HG03520 (cell line): ENCODE measurements at regions not wholly inside any gene's neighbourhood (a gene's known extent, or its start where the extent isn't known, plus 50 kb on each side); places are given as distances from the start of the nearest gene placed in this dataset.

Experiments
- ATAC-seq: cut with Tn5 transposase; IDR thresholded peaks from one replicate; pipeline ENCODE4 v1.9.1; 2021; ENCODE audit warnings: mild to moderate bottlenecking, moderate library complexity; ENCODE audit not compliant: unreplicated experiment

GRCh38 chr18:8962855-8963635 lies 139.5 kb upstream of the NDUFV2 start:
- no peak for ATAC-seq

DNA sequence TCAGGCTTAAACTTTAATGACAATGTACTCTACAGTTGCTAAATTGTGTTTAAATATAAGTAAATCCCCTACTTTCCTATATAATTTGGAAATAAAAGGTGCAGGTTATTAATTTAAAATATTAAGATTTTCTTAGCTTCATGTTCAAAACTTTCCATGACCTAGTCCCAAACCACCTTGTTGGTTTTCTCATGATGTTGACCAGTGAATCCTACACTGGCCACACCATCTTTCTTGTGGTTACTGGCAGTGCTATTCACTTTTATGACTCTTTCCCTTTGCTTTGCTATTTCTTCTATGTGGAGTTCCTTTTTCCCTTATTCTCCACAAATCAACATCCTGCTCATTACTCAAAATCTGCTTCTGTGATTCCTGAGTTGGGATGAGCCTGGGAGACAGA lies 138.6 kb upstream of the NDUFV2 start:
- ATAC-seq, result no peak

DNA sequence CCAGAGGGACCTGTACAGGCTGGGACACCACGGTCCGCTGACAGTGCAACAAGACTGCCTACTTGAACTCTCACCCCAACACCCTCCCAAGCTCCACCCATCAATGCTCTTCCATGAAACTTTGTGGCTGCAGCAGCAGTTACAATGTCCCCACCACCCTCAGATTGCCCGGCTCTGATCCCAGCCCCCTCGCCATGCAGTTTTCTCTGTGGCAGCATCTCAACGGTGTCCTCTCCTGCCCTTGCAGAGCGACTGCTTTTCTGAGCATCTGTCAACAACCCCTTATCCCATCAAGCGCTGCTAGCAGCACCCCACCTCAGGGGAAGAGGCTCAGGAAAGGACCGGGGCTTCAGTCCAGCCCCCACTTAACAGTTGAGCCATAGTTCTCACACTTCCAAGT lies 137.1 kb upstream of the NDUFV2 start:
- ATAC-seq, result no peak

DNA sequence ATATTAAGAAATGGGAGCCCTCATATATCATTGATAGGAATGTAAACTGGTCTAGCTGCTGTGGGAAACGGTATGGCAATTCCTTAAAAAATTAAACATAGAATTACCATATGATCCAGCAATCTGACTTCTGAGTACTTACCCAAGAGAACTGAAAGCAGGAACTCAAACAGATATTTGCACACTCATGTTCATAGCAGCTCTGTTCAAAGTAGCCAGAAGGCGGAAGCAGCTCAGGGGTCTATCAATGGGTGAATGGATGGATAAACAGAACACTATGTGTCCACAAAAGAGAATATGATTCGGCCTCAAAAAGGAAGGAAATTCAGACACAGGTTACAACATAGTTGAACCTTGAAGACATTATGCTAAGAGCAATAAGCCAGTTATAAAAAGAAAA lies 135.7 kb upstream of the NDUFV2 start:
- ATAC-seq, result no peak

DNA sequence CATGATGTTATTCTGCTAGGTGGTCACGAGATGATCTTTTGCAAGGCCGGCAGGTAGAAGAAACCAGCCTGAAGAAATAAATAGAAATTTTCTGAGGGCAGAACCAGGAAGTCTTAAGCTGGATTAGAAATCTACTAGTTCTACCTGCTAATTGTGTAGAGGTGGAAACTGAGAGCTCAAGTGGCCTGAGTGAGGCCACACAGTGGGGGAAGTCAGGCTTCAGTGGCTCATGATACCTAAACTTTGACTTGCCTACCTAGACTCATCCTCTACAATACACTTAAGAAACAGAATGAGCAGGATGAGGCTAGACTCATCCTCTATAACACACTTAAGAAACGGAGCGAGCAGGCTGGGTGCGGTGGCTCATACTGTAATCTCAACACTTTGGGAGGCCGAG lies 134.9 kb upstream of the NDUFV2 start:
- ATAC-seq, result no peak

DNA sequence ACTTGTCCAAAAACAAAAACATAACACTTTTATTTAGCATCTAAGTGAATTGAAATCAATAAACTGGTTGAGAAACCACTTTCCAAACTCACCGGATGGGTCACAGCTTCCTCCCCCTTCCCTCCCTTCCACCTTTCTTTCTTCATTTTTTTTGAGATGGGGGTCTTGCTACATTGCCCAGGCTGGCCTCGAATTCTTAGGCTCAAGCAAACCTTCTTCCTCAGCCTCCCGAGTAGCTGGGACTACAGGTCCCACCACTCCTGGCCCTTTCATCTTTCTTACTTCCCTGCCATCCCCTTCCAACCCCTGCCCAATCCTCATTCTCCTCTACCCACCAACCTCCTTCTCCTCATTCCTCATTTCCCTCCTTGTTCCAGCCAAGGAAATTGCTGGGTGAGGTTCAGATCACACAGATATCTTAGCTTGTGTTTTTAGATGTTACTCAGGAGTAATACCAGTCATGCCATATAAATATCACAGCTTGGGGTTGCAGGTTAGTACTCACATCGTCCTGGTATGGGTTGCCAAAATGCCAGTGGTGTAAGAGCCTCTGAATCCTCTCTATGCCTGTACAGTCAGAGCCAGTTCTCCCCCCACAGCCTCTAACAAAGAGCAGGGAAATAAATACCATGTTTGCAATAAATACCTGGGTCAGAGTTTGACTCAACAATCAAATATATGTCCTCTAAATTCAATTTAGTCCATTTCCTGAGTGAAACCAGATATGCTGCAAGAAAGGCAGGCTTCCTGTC lies 132.7 kb upstream of the NDUFV2 start:
- no peak for ATAC-seq

- no peak for ATAC-seq
These were observed 131.7 kb upstream of the NDUFV2 start for GRCh38 chr18:8970843-8971242.

DNA sequence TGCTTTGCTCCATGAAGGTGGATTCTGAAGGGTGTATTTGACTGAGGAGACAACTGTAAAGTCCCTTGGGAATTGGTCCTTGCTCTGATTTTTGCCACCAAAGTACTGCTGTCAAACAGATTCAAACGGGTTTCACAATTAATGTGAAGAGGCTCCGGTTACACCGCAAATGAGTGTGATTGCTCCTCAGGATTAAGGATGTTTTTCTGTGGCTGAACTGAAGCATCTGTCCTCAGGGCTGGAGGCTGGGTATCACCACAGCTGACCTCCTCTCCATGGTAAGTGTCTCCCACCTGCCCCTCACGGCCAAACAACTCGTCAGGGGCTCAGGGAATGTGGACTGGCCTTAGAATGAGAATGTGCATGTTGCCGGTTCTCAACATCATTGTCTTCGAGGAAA lies 130.4 kb upstream of the NDUFV2 start:
- no peak for ATAC-seq

DNA sequence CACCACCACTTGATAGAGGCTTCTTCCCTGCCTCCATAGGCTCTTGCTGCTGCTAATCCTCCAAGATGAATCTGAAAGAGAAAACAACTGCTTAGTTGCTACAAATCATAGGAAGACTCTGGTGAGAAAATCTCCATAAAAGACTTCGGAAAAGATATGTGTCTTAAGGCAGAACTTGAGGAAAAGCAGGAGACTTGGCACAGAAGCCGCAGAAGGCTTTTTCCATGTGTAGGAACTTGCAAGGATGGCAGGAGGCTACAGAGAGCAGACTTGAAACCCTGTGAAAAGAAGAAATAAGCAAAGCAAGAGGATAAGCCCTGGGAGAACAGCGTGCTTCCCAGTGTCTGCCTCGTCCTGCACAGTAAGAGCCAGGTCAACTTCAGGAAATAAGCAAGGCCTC lies 128.2 kb upstream of the NDUFV2 start:
- ATAC-seq, result no peak

DNA sequence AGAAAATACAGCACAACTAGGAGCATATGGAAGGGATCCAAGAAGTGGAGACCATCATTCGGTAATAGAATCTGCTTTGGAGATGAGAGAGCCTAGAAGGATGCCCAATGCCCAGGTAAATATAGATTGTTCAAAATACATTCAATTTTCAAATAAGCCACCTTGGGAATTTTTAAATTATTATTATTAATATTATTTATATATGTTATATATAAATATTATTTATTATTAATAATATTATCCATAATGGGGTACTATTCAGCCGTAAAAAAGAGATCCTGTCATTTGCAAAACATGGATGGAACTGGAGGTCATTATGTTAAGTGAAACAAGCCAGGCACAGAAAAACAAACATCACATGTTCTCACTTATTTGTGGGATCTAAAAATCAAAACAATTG lies 127.8 kb upstream of the NDUFV2 start:
- no peak for ATAC-seq

DNA sequence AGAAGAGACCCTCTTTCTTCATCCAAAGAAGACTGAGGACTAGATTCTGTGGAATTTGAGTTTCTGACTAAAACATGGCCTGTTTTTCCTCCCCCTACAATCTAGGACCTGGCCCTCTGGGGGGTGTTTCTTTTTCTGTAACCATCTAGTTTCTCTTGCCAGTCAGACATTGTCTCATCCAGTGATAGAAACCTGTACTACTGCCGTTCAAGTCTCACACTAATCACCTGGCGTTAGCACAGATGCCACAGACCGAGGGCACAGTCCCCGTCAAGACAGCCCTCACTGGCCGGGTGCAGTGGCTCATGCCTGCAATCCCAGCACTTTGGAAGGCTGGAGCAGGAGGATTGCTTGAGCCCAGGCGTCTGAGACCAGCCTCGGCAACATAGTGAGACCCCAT lies 126.9 kb upstream of the NDUFV2 start:
- no peak for ATAC-seq

GRCh38 chr18:8976606-8977005 lies 125.9 kb upstream of the NDUFV2 start:
- ATAC-seq, result no peak

GRCh38 chr18:8977166-8977565 lies 125.3 kb upstream of the NDUFV2 start:
- ATAC-seq, result no peak

DNA sequence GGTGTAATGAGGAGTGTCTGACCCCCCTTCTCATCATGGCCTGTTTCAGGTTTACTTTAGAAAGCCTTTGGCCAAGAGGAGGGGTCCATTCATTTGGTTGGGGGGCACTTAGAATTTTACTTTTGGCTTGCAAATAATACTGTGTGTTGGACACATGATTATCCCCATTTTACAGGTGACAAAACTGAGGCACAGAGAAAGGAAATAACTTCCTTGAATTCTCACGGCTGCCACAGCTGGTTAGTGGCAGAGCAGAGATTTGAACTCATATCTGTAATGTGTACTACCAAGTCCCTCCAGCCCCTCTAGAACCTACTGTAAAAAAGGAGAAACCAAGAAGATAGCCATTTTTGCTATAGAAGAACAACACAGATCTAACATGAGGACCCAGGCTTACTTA lies 124.8 kb upstream of the NDUFV2 start:
- ATAC-seq, result no peak

DNA sequence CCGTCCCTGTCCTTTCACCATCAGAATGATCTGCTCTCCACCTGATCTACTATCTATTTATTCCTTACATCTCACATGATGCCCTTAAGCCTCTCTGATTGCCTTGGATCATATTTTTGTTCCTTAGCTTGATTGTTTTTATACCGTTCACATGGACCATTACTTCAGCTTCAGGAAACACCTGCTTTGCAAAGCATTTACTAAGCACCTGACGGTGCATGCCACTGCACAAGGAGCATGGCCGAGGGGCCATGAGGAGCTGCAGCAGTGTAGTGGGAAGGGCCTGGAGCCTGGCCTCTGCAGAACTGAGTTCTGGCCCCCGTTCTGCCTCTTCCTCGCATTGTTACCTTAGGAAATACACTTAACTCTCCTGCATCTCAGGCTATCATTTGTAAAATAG lies 124.1 kb upstream of the NDUFV2 start:
- ATAC-seq, result no peak

DNA sequence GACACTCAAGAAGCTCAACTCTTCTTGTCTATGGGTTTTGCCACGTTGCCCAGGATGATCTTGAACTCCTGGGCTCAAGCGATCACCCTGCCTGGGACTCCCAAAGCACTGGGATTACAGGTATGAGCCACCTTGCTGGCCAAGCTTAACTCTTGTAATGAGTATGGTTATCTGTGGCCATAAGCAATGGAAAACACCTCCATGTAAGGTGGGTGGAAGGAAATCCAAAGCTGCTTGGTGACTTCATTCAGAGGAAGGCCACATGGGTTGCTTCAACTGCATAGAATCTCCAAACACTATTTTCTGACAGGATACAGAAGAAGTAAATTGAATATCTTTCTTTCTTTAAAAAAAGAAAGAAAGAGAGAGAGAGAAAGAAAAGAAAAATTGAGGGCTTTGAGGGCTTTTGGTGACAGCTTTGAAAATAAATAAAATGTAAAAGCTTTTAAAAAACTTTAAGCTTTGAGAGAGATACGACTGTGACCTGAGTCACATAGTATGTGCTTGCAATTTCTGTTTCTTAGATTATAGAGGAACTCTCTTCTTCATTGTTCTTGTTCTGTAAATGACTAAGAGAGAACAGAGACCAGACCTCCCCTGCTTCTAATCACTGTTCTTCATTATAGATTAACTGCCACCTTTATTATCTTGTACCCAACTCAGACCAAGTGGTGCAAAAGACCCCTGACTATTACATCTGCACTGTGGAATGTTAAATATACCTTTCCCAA lies 123.1 kb upstream of the NDUFV2 start:
- ATAC-seq, result no peak

DNA sequence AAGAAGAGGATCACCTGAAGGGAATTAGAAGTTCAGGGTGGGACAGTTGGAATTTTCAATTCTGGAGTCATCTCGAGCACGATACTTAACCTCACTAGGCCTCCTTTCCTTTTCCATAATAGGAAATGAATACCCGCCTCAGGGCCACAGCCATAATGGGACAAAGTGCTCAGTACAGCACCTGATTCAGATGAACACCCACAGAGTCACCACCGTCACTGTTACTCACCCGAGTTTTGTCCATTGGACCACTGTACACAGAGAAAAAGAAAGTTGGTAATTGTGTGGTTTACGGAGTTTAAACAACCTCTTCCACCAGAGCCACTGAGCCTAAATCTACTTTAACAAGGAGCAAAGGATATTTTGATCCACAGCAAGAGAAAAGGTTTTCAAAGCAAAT lies 122.0 kb upstream of the NDUFV2 start:
- ATAC-seq, result no peak

DNA sequence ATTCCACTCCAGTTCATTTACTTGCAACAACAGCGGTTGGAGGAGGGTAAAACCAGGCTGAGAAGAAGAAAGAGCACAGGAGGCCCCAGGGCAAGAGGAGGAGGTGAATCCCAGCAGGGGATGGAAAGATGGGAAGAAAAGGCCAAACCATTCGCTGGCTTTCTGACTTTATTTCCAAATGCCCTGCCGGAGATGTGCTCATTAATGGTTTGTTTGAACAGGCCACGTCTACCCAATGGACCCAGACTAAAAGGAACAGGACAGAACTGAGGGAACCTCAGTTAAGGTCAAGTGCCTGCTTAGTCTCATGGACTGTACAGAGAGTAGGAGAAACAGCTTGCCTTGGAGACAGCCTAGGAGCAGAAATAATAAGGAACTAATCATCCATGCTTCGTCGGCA lies 121.6 kb upstream of the NDUFV2 start:
- ATAC-seq, result no peak

DNA sequence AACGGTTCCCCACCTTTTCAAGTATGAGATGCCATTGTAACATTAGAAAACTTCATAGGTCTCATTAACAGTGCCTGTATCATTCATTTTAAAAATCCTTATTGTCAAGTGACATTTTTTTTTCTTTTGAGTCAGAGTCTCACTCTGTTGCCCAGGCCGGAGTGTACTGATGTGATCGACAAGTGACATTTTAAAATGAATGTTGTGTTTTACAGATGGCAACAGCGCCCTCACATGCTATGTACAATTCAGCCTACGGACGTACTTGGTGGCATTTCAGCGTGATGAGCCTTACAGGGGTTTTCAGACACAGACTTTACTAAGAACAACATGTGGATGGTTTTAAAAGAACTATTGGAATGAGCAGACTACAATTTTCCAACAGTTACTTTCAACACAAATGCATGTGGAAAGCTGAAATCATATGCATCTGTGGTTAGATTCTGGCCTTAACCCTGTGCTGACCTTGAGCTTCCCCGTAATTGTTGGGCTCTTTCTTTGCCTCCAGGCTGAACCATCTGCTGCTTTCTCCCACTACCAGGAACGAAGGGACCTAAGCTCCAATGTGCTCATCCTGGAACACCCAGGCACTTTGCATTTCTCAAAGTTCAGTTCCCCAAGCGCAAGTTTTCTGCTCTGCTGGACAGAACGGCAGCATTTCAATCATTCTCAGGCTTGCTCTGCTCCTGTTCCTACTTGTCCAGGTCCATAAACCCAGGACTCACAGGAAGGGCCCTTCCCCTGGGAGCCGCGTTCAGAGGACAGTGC lies 119.9 kb upstream of the NDUFV2 start:
- no peak for ATAC-seq

DNA sequence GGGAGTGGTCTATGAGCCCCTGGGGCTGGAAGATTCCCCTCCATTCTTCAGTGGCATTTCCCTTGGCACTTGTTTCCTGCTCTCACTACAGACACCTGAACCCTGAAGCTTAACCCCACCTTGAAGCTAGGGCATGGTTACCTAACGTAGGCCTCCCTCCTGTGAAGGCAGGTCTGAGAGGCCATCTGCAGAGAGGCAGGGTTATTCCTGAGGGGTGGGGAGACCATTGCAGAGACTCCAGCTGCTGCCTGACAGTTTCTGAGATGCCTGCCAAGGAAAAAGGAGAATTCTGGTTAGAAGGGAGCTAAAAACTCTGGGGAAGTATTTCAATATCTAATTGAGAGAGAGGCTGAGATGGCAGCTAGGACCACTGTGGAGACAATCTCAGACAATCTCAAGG lies 119.3 kb upstream of the NDUFV2 start:
- no peak for ATAC-seq

- ATAC-seq, result no peak
These were observed 118.3 kb upstream of the NDUFV2 start for GRCh38 chr18:8984131-8984721.
